Liver (tissue), 8 donors: ENCODE measurements at regions not wholly inside any gene's neighbourhood (a gene's known extent, or its start where the extent isn't known, plus 50 kb on each side); places are given as distances from the start of the nearest gene placed in this dataset.

Experiments
- DNase-seq: peaks from one replicate; pipeline ENCODE4 v3.0.0-alpha.2; 2017; ENCODE audit warnings: low spot score
- H3K27ac ChIP-seq, 2 donors: one replicate each; pipeline ENCODE4 v1.7.0; 2013; ENCODE audit warnings: inconsistent platforms in 2 of 2, low read length in 2 of 2, control low read depth in 1 of 2, low read depth in 1 of 2, mild to moderate bottlenecking in 1 of 2
- H3K27me3 ChIP-seq, 4 donors: one replicate each; pipeline versions ENCODE4 v1.6.1 to v1.7.0; 2013; ENCODE audit warnings: low read length in 3 of 4, inconsistent platforms in 1 of 4, mild to moderate bottlenecking in 1 of 4, moderate library complexity in 1 of 4; ENCODE audit not compliant: control insufficient read depth in 4 of 4, insufficient read depth in 4 of 4
- H3K36me3 ChIP-seq, 4 donors: one replicate each; pipeline versions ENCODE4 v1.6.1 to v1.7.0; 2013; ENCODE audit warnings: low read length in 3 of 4, mild to moderate bottlenecking in 3 of 4, low read depth in 1 of 4, moderate library complexity in 1 of 4; ENCODE audit not compliant: control insufficient read depth in 4 of 4, insufficient read depth in 3 of 4
- H3K4me1 ChIP-seq, 4 donors: one replicate each; pipeline versions ENCODE4 v1.6.1 to v1.7.0; 2013; ENCODE audit warnings: low read length in 3 of 4, mild to moderate bottlenecking in 3 of 4, moderate library complexity in 1 of 4; ENCODE audit not compliant: control insufficient read depth in 4 of 4, insufficient read depth in 4 of 4
- H3K4me3 ChIP-seq, 3 donors: one replicate each; pipeline versions ENCODE4 v1.6.1 to v1.7.0; 2013; ENCODE audit warnings: low read length in 3 of 3, control low read depth in 1 of 3, low read depth in 1 of 3, mild to moderate bottlenecking in 1 of 3
- H3K9ac ChIP-seq, 2 donors: one replicate each; pipeline ENCODE4 v1.7.0; 2013; ENCODE audit warnings: low read length in 2 of 2, mild to moderate bottlenecking in 2 of 2, moderate library complexity in 2 of 2, control low read depth in 1 of 2, low read depth in 1 of 2
- H3K9me3 ChIP-seq, 4 donors: one replicate each; pipeline versions ENCODE4 v1.6.1 to v1.7.0; 2013; ENCODE audit warnings: low read length in 3 of 4; ENCODE audit not compliant: control insufficient read depth in 4 of 4
- CTCF ChIP-seq: fragments of 150-350 bp; IDR thresholded peaks from 2 replicates; pipeline ENCODE4 v1.5.1; 2017; ENCODE audit warnings: improper control_type of control experiment, low read depth, low read length; ENCODE audit not compliant: missing input control
- EGR1 ChIP-seq, 2 donors: IDR thresholded peaks; 2 replicates each; pipeline ENCODE4 v1.6.1; 2016 to 2018; ENCODE audit warnings: antibody characterized with exemption in 2 of 2, low read depth in 2 of 2
- FOXA1 ChIP-seq: IDR thresholded peaks from 2 replicates; pipeline ENCODE4 v1.6.1; 2016; ENCODE audit warnings: antibody characterized with exemption
- GABPA ChIP-seq, 2 donors: IDR thresholded peaks in 1 of 2; conservative IDR thresholded peaks in 1 of 2; 2 replicates each; pipeline ENCODE4 v1.6.1; 2016; ENCODE audit warnings: antibody characterized with exemption in 2 of 2, mild to moderate bottlenecking in 1 of 2, moderate library complexity in 1 of 2
- HNF4A ChIP-seq, 2 donors: conservative IDR thresholded peaks; 2 replicates each; pipeline ENCODE4 v1.6.1; 2016; ENCODE audit warnings: antibody characterized with exemption in 2 of 2, mild to moderate bottlenecking in 2 of 2
- HNF4G ChIP-seq: IDR thresholded peaks from 2 replicates; pipeline ENCODE4 v1.6.1; 2016; ENCODE audit warnings: antibody characterized with exemption
- JUND ChIP-seq, 2 donors: IDR thresholded peaks; 2 replicates each; pipeline ENCODE4 v1.6.1; 2016; ENCODE audit warnings: antibody characterized with exemption in 2 of 2
- MAX ChIP-seq: IDR thresholded peaks from 2 replicates; pipeline ENCODE4 v1.6.1; 2016; ENCODE audit warnings: antibody characterized with exemption
- NR2F2 ChIP-seq: IDR thresholded peaks from 2 replicates; pipeline ENCODE4 v1.6.1; 2016; ENCODE audit warnings: antibody characterized with exemption
- RAD21 ChIP-seq, 2 donors: IDR thresholded peaks; 2 replicates each; pipeline ENCODE4 v1.6.1; 2016; ENCODE audit warnings: antibody characterized with exemption in 2 of 2, mild to moderate bottlenecking in 2 of 2
- REST ChIP-seq: IDR thresholded peaks from 2 replicates; pipeline ENCODE4 v1.6.1; 2016; ENCODE audit warnings: antibody characterized with exemption, mild to moderate bottlenecking
- SP1 ChIP-seq: IDR thresholded peaks from 2 replicates; pipeline ENCODE4 v1.6.1; 2018; ENCODE audit warnings: antibody characterized with exemption, mild to moderate bottlenecking
- TAF1 ChIP-seq: conservative IDR thresholded peaks from 2 replicates; pipeline ENCODE4 v1.6.1; 2016; ENCODE audit warnings: antibody characterized with exemption, mild to moderate bottlenecking
- ZBTB33 ChIP-seq: IDR thresholded peaks from 2 replicates; pipeline ENCODE4 v1.6.1; 2016; ENCODE audit warnings: antibody characterized with exemption
- WGBS: extraction: QIAGEN DNeasy Blood & Tissue Kit; methylation state at CpG from one replicate; pipeline ENCODE4 v1.1.7; 2013; 5-methylcytosine and 5-hydroxymethylcytosine counted together
- donor health status: healthy.
- donor health status: healthy.
- donor health status: healthy.
- donor health status: healthy.
- donor health status: healthy.

GRCh38 chr4:178556796-178557195 lies 1114.6 kb upstream of the AGA start:
- Histone ChIP-seq H3K4me3 (no peak overlapping the region), H3K36me3 (no peaks in the 10 kb centered on the region), H3K9ac (no peak overlapping the region), H3K4me1 (no peaks in the 10 kb centered on the region), H3K27me3 (no peaks in the 10 kb centered on the region), H3K27ac (no peak overlapping the region), H3K9me3 (no peaks in the 10 kb centered on the region)
- no peak for DNase-seq
- WGBS, result 57% methylated on average over 2 of the region's 2 CpGs
- TF ChIP-seq MAX (no peak), TAF1 (no peak), JUND (IDR thresholded peaks at IDR 0.05) (no peak), NR2F2 (no peak), ZBTB33 (no peak), CTCF (no peak), FOXA1 (no peak), RAD21 (IDR thresholded peaks at IDR 0.05) (no peak), REST (no peak), EGR1 (IDR thresholded peaks at IDR 0.05; ENCODE audit: low read depth in 2 of 2) (no peak)

- no peaks in the 10 kb centered on the region for H3K4me1 ChIP-seq
- WGBS, result 78% methylated on average over 7 of the region's 7 CpGs
- no peak overlapping the region for H3K9ac ChIP-seq
- peak; percentile 19 to 28 for TF ChIP-seq RAD21 (IDR thresholded peaks at IDR 0.05)
- no peak for TF ChIP-seq MAX
- no peak for TF ChIP-seq ZBTB33
- no peak for TF ChIP-seq HNF4G
- TF ChIP-seq HNF4A (conservative IDR thresholded peaks at IDR 0.05), result no peak
- TF ChIP-seq GABPA (IDR thresholded peaks at IDR 0.05 in 1 of 2, conservative IDR thresholded peaks at IDR 0.05 in 1 of 2), result no peak
- TF ChIP-seq SP1, result no peak
- no peak for TF ChIP-seq EGR1 (IDR thresholded peaks at IDR 0.05; ENCODE audit: low read depth in 2 of 2)
- no peaks in the 10 kb centered on the region for H3K36me3 ChIP-seq
- no peak overlapping the region for H3K27ac ChIP-seq
- no peaks in the 10 kb centered on the region for H3K27me3 ChIP-seq
- DNase-seq, result no peak
- H3K9me3 ChIP-seq, result no peaks in the 10 kb centered on the region
- no peak overlapping the region for H3K4me3 ChIP-seq
Observed at GRCh38 chr4:178577933-178578332, 1135.7 kb upstream of the AGA start.
